GM12878 (cell line): ENCODE measurements at regions not wholly inside any gene's neighbourhood (a gene's known extent, or its start where the extent isn't known, plus 50 kb on each side); places are given as distances from the start of the nearest gene placed in this dataset.

Experiments used
- CTCF ChIP-seq, 3 experiments: IDR thresholded peaks in 2 of 3; conservative IDR thresholded peaks in 1 of 3; 2 replicates each; pipeline ENCODE4 v1.5.1; 2011; ENCODE audit warnings: low read depth in 3 of 3, low read length in 3 of 3, mild to moderate bottlenecking in 3 of 3, control low read depth in 2 of 3, moderate library complexity in 2 of 3, inconsistent platforms in 1 of 3, mixed read lengths in 1 of 3; ENCODE audit not compliant: control insufficient read depth in 2 of 3, insufficient read depth in 1 of 3; ENCODE audit errors: extremely low read depth in 1 of 3
- EP300 ChIP-seq, 2 experiments: fragments of 150-350 bp in 1 of 2; IDR thresholded peaks; 2 replicates each; pipeline ENCODE4 v1.6.1; 2011 to 2012; ENCODE audit warnings: low read depth in 2 of 2, low read length in 2 of 2, borderline replicate concordance in 1 of 2, improper control_type of control experiment in 1 of 2, inconsistent platforms in 1 of 2; ENCODE audit not compliant: control insufficient read depth in 1 of 2
- FOXM1 ChIP-seq: IDR thresholded peaks from 2 replicates; pipeline ENCODE4 v1.6.1; 2012; ENCODE audit warnings: low read depth, mild to moderate bottlenecking, inconsistent platforms, low read length, moderate library complexity
- KLF5 ChIP-seq: fragments of 450-650 bp; IDR thresholded peaks from 2 replicates; pipeline ENCODE4 v1.6.1; 2014; ENCODE audit warnings: mild to moderate bottlenecking; ENCODE audit not compliant: partially characterized antibody
- MEF2A ChIP-seq: IDR thresholded peaks from 2 replicates; pipeline ENCODE4 v1.6.1; 2011; ENCODE audit warnings: low read depth, mild to moderate bottlenecking, low read length, moderate library complexity; ENCODE audit not compliant: insufficient read depth
- POLR2A ChIP-seq: IDR thresholded peaks from 2 replicates; pipeline ENCODE4 v1.6.1; 2011; ENCODE audit warnings: low read depth, mild to moderate bottlenecking, low read length
- POLR2AphosphoS5 ChIP-seq: IDR thresholded peaks from 2 replicates; pipeline ENCODE4 v1.6.1; 2011; ENCODE audit warnings: mild to moderate bottlenecking, low read length, inconsistent platforms
- TARDBP ChIP-seq: IDR thresholded peaks from 2 replicates; pipeline ENCODE4 v1.6.1; 2016; ENCODE audit warnings: borderline replicate concordance
- ZBED1 ChIP-seq: IDR thresholded peaks from 2 replicates; pipeline ENCODE4 v1.6.1; 2016; ENCODE audit warnings: borderline replicate concordance
- TF ChIP-seq, protein P1 (sequence below): fragments of 150-350 bp; IDR thresholded peaks from 2 replicates; pipeline ENCODE4 v1.6.1; 2016; ENCODE audit warnings: low read depth, low read length
- TF ChIP-seq, protein P2 (sequence below): IDR thresholded peaks from 2 replicates; pipeline ENCODE4 v1.6.1; 2012; ENCODE audit warnings: improper control_type of control experiment, low read depth, low read length; ENCODE audit not compliant: insufficient replicate concordance
- TF ChIP-seq, protein P3 (sequence below): IDR thresholded peaks from 2 replicates; pipeline ENCODE4 v1.6.1; 2011; ENCODE audit warnings: mild to moderate bottlenecking, low read depth, low read length, moderate library complexity; ENCODE audit not compliant: insufficient replicate concordance

DNA sequence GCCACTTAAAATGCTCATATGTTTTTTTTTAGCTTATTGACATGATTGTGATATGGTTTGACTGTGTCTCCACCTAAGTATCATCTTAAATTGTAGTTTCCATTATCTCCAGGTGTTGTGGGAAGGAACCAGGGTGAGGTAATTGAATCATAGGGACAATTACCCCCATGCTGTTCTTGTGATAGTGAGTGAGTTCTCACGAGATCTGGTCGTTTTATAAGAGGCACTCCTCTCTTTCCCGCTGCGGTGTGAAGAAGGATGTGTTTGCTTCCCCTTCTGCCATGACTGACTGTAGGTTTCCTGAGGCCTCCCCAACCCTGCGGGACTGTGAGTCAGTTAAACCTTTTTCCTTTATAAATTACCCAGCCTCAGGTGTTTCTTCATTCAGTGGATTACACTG lies 80.5 kb upstream of the ETV1 start:
- no peak for TF ChIP-seq POLR2AphosphoS5
- no peak for TF ChIP-seq CTCF (IDR thresholded peaks at IDR 0.05 in 2 of 3, conservative IDR thresholded peaks at IDR 0.05 in 1 of 3; ENCODE audit: control insufficient read depth in 2 of 3, extremely low read depth in 1 of 3, insufficient read depth in 1 of 3, low read depth in 3 of 3, low read length in 3 of 3)
- TF ChIP-seq, protein P1, sequence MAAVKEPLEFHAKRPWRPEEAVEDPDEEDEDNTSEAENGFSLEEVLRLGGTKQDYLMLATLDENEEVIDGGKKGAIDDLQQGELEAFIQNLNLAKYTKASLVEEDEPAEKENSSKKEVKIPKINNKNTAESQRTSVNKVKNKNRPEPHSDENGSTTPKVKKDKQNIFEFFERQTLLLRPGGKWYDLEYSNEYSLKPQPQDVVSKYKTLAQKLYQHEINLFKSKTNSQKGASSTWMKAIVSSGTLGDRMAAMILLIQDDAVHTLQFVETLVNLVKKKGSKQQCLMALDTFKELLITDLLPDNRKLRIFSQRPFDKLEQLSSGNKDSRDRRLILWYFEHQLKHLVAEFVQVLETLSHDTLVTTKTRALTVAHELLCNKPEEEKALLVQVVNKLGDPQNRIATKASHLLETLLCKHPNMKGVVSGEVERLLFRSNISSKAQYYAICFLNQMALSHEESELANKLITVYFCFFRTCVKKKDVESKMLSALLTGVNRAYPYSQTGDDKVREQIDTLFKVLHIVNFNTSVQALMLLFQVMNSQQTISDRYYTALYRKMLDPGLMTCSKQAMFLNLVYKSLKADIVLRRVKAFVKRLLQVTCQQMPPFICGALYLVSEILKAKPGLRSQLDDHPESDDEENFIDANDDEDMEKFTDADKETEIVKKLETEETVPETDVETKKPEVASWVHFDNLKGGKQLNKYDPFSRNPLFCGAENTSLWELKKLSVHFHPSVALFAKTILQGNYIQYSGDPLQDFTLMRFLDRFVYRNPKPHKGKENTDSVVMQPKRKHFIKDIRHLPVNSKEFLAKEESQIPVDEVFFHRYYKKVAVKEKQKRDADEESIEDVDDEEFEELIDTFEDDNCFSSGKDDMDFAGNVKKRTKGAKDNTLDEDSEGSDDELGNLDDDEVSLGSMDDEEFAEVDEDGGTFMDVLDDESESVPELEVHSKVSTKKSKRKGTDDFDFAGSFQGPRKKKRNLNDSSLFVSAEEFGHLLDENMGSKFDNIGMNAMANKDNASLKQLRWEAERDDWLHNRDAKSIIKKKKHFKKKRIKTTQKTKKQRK: no peak
- TF ChIP-seq FOXM1: no peak
- no peak for TF ChIP-seq POLR2A
- no peak for TF ChIP-seq KLF5
- TF ChIP-seq EP300 (IDR thresholded peaks at IDR 0.05; ENCODE audit: borderline replicate concordance in 1 of 2, control insufficient read depth in 1 of 2, low read depth in 2 of 2, low read length in 2 of 2): no peak
- no peak for TF ChIP-seq ZBED1
- TF ChIP-seq, protein P2, sequence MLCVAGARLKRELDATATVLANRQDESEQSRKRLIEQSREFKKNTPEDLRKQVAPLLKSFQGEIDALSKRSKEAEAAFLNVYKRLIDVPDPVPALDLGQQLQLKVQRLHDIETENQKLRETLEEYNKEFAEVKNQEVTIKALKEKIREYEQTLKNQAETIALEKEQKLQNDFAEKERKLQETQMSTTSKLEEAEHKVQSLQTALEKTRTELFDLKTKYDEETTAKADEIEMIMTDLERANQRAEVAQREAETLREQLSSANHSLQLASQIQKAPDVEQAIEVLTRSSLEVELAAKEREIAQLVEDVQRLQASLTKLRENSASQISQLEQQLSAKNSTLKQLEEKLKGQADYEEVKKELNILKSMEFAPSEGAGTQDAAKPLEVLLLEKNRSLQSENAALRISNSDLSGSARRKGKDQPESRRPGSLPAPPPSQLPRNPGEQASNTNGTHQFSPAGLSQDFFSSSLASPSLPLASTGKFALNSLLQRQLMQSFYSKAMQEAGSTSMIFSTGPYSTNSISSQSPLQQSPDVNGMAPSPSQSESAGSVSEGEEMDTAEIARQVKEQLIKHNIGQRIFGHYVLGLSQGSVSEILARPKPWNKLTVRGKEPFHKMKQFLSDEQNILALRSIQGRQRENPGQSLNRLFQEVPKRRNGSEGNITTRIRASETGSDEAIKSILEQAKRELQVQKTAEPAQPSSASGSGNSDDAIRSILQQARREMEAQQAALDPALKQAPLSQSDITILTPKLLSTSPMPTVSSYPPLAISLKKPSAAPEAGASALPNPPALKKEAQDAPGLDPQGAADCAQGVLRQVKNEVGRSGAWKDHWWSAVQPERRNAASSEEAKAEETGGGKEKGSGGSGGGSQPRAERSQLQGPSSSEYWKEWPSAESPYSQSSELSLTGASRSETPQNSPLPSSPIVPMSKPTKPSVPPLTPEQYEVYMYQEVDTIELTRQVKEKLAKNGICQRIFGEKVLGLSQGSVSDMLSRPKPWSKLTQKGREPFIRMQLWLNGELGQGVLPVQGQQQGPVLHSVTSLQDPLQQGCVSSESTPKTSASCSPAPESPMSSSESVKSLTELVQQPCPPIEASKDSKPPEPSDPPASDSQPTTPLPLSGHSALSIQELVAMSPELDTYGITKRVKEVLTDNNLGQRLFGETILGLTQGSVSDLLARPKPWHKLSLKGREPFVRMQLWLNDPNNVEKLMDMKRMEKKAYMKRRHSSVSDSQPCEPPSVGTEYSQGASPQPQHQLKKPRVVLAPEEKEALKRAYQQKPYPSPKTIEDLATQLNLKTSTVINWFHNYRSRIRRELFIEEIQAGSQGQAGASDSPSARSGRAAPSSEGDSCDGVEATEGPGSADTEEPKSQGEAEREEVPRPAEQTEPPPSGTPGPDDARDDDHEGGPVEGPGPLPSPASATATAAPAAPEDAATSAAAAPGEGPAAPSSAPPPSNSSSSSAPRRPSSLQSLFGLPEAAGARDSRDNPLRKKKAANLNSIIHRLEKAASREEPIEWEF: no peak
- no peak for TF ChIP-seq TARDBP
- TF ChIP-seq, protein P3, sequence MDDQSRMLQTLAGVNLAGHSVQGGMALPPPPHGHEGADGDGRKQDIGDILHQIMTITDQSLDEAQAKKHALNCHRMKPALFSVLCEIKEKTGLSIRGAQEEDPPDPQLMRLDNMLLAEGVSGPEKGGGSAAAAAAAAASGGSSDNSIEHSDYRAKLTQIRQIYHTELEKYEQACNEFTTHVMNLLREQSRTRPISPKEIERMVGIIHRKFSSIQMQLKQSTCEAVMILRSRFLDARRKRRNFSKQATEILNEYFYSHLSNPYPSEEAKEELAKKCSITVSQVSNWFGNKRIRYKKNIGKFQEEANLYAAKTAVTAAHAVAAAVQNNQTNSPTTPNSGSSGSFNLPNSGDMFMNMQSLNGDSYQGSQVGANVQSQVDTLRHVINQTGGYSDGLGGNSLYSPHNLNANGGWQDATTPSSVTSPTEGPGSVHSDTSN: no peak
- TF ChIP-seq MEF2A: no peak
